Peyer's patch (tissue), 4 donors: ENCODE measurements at regions not wholly inside any gene's neighbourhood (a gene's known extent, or its start where the extent isn't known, plus 50 kb on each side); places are given as distances from the start of the nearest gene placed in this dataset.

ENCODE experiments used
- CTCF ChIP-seq, 6 experiments: fragments of 450-650 bp in 4 of 6; fragments of 200-600 bp in 2 of 6; sonication (generic) in 1 of 6; IDR thresholded peaks; one replicate each; pipeline ENCODE4 v1.5.1; 2017 to 2019; ENCODE audit warnings: antibody characterized with exemption in 6 of 6, mild to moderate bottlenecking in 3 of 6, moderate library complexity in 1 of 6
- POLR2A ChIP-seq, 2 donors: fragments of 450-650 bp; IDR thresholded peaks; one replicate each; pipeline ENCODE4 v1.5.1; 2017; ENCODE audit warnings: antibody characterized with exemption in 2 of 2, mild to moderate bottlenecking in 2 of 2, moderate library complexity in 2 of 2

GRCh38 chr1:149846042-149846441, 53.3 kb upstream of the BOLA1 start:
- TF ChIP-seq CTCF (IDR thresholded peaks at IDR 0.05): no peak
- TF ChIP-seq POLR2A (IDR thresholded peaks at IDR 0.05): no peak
